K562 (cell line): ENCODE measurements at regions not wholly inside any gene's neighbourhood (a gene's known extent, or its start where the extent isn't known, plus 50 kb on each side); places are given as distances from the start of the nearest gene placed in this dataset.

Source experiments
- ATAC-seq: fragments of 200-7000 bp; cut with Tn5 transposase; 3 replicates; pipeline ENCODE4 v1.9.1; 2020; ENCODE audit warnings: moderate library complexity
- BruUV-seq: library from RNA; stranded (reverse); fragments of 400-500 nt; replicated peaks from 2 replicates; lab custom pipeline; 2021; lab: Mats Ljungman, UMichigan
- CTCF ChIA-PET: fragments of 300-600 bp; formaldehyde crosslinking; extraction: SDS; loops from one replicate; lab custom pipeline; 2021; ENCODE audit warnings: low intra/inter-chr PET ratio; lab: Yijun Ruan, JAX
- POLR2A ChIA-PET: fragments of 300-600, 350-650 bp; sonication (Branson Sonifier 250); formaldehyde crosslinking; extraction: SDS; loops from one replicate; lab custom pipeline; 2021; ENCODE audit warnings: antibody characterized with exemption, inconsistent platforms; lab: Yijun Ruan, JAX
- DNase-seq, 4 experiments: peaks; one replicate each; pipeline versions ENCODE4 v3.0.0 to v3.0.0-alpha.2; 2011 to 2018; ENCODE audit warnings: low spot score in 3 of 4, mixed read lengths in 3 of 4; ENCODE audit errors: extremely low read depth in 1 of 4
- FAIRE-seq: peaks from 2 replicates; lab custom pipeline; 2011; peaks lifted over from hg19 to GRCh38; lab: Jason Lieb, UNC
- H2AFZ ChIP-seq: 2 replicates; pipeline ENCODE4 v1.6.0; 2011; ENCODE audit warnings: low read depth, low read length, control low read depth, inconsistent platforms
- H3K27ac ChIP-seq: fragments of 200-600 bp; 3 replicates; pipeline ENCODE4 v1.8.0; 2011; ENCODE audit warnings: low read depth, mild to moderate bottlenecking, control low read depth, inconsistent platforms, low read length, moderate library complexity, mixed read lengths; ENCODE audit errors: extremely low read depth
- H3K27me3 ChIP-seq, 2 experiments: fragments of 300-600 bp in 1 of 2; 2 replicates in 1 of 2; 3 replicates in 1 of 2; pipeline versions ENCODE4 v1.6.0 to v1.8.0; 2011; ENCODE audit warnings: inconsistent platforms in 2 of 2, low read length in 2 of 2, mild to moderate bottlenecking in 1 of 2, mixed read lengths in 1 of 2, moderate library complexity in 1 of 2; ENCODE audit not compliant: control insufficient read depth in 2 of 2, insufficient read depth in 2 of 2
- H3K36me3 ChIP-seq: fragments of 300-600 bp; 3 replicates; pipeline ENCODE4 v1.8.0; 2011; ENCODE audit warnings: mild to moderate bottlenecking, low read length, inconsistent platforms; ENCODE audit not compliant: control insufficient read depth, insufficient read depth
- H3K4me1 ChIP-seq, 2 experiments: fragments of 200-600 bp in 1 of 2; replicated peaks in 1 of 2; 2 replicates in 1 of 2; 3 replicates in 1 of 2; pipeline versions ENCODE4 v1.5.1 to v1.8.0; 2011; ENCODE audit warnings: inconsistent platforms in 2 of 2, low read length in 2 of 2, mild to moderate bottlenecking in 1 of 2, mixed read lengths in 1 of 2, moderate library complexity in 1 of 2; ENCODE audit not compliant: control insufficient read depth in 2 of 2, insufficient read depth in 2 of 2
- H3K4me2 ChIP-seq: 2 replicates; pipeline ENCODE4 v1.6.1; 2011; ENCODE audit warnings: low read length, control low read depth, inconsistent platforms, mixed read lengths; ENCODE audit not compliant: insufficient read depth
- H3K4me3 ChIP-seq: fragments of 200-600 bp; sonication (generic), shearing (Covaris generic); 2 replicates; pipeline ENCODE4 v1.5.1; 2016; ENCODE audit warnings: control low read depth, inconsistent platforms
- H3K79me2 ChIP-seq: fragments of 200-600 bp; 3 replicates; pipeline ENCODE4 v1.8.0; 2011; ENCODE audit warnings: low read length, inconsistent platforms; ENCODE audit not compliant: control insufficient read depth, insufficient read depth
- H3K9ac ChIP-seq, 2 experiments: 2 replicates each; pipeline versions ENCODE4 v1.6.0 to v1.6.1; 2011; ENCODE audit warnings: low read depth in 2 of 2, low read length in 2 of 2, control low read depth in 1 of 2, inconsistent platforms in 1 of 2, mild to moderate bottlenecking in 1 of 2, mixed read lengths in 1 of 2; ENCODE audit not compliant: insufficient read depth in 1 of 2
- H3K9me1 ChIP-seq: one replicate; pipeline ENCODE4 v1.6.0; 2011; ENCODE audit warnings: inconsistent platforms, mild to moderate bottlenecking, low read length, moderate library complexity; ENCODE audit not compliant: control insufficient read depth, insufficient read depth
- H3K9me3 ChIP-seq: replicated peaks from 2 replicates; pipeline ENCODE4 v1.5.1; 2011; ENCODE audit warnings: low read depth, low read length, inconsistent platforms; ENCODE audit not compliant: control insufficient read depth, insufficient read depth
- H4K20me1 ChIP-seq: replicated peaks from 2 replicates; pipeline ENCODE4 v1.6.1; 2011; ENCODE audit warnings: low read length, inconsistent platforms, mixed read lengths; ENCODE audit not compliant: control insufficient read depth, insufficient read depth
- ATF1 ChIP-seq, 2 experiments: fragments of 450-650 bp in 1 of 2; IDR thresholded peaks; 2 replicates each; pipeline ENCODE4 v1.6.1; 2016; ENCODE audit warnings: missing compliant biosample characterization in 1 of 2, missing genetic modification characterization in 1 of 2
- BRCA1 ChIP-seq, 2 experiments: fragments of 450-650 bp in 1 of 2; sonication (generic) in 1 of 2; formaldehyde crosslinking in 1 of 2; IDR thresholded peaks; 2 replicates each; pipeline versions ENCODE4 v1.5.0 to v1.6.1; 2017 to 2020; ENCODE audit warnings: mild to moderate bottlenecking in 1 of 2, missing genetic modification reagents in 1 of 2
- ELF1 ChIP-seq: fragments of 200-800 bp; sonication (Bioruptor generic); IDR thresholded peaks from 2 replicates; pipeline ENCODE4 v1.6.1; 2016; ENCODE audit warnings: missing genetic modification characterization, missing compliant biosample characterization
- MXD1 ChIP-seq: fragments of 250-450 bp; sonication (Bioruptor Pico); IDR thresholded peaks from 2 replicates; pipeline ENCODE4 v1.8.0; 2021; ENCODE audit warnings: borderline replicate concordance, mild to moderate bottlenecking, moderate library complexity; ENCODE audit not compliant: poor library complexity, severe bottlenecking
- NFIC ChIP-seq: fragments of 450-650 bp; IDR thresholded peaks from 2 replicates; pipeline ENCODE4 v1.6.1; 2017; ENCODE audit warnings: mild to moderate bottlenecking, inconsistent platforms
- NFIX ChIP-seq: fragments of 250-450 bp; sonication (Bioruptor Pico); IDR thresholded peaks from 2 replicates; pipeline ENCODE4 v1.4.0; 2020; ENCODE audit warnings: low read depth, mild to moderate bottlenecking, moderate library complexity
- NR2F6 ChIP-seq: fragments of 450-650 bp; formaldehyde crosslinking; IDR thresholded peaks from 2 replicates; pipeline ENCODE4 v1.4.0; 2020; ENCODE audit warnings: mild to moderate bottlenecking
- PKNOX1 ChIP-seq: fragments of 450-650 bp; IDR thresholded peaks from 2 replicates; pipeline ENCODE4 v1.6.1; 2016
- THRAP3 ChIP-seq: fragments of 450-650 bp; IDR thresholded peaks from 2 replicates; pipeline ENCODE4 v1.6.1; 2016; ENCODE audit warnings: mild to moderate bottlenecking, inconsistent platforms, borderline replicate concordance
- XRCC5 ChIP-seq: fragments of 200-400 bp; formaldehyde crosslinking; IDR thresholded peaks from 2 replicates; pipeline ENCODE4 v1.6.1; 2017; ENCODE audit warnings: low read depth, mild to moderate bottlenecking, low read length
- ZNF184 ChIP-seq: sonication (generic); formaldehyde crosslinking; IDR thresholded peaks from 2 replicates; pipeline ENCODE4 v1.5.0; 2020; ENCODE audit warnings: missing genetic modification reagents
- ZNF24 ChIP-seq: fragments of 450-650 bp; IDR thresholded peaks from 2 replicates; pipeline ENCODE4 v1.6.1; 2016
- ZNF655 ChIP-seq: fragments of 250-450 bp; sonication (Bioruptor Pico); IDR thresholded peaks from 2 replicates; pipeline ENCODE4 v1.5.0; 2021
- WGBS: fragments of 100-300 bp; shearing (Covaris generic); methylation state at CpG from one replicate; pipeline ENCODE4 v1.1.6; 2016; ENCODE audit warnings: low coverage, mixed read lengths; ENCODE audit not compliant: insufficient coverage; ENCODE audit errors: missing lambda C conversion rate; 5-methylcytosine and 5-hydroxymethylcytosine counted together
- in situ Hi-C: fragments of 300-500 bp; cut with MboI; formaldehyde crosslinking; loops from 4 replicates; pipeline ENCODE4 v1.15.0; 2018; ENCODE audit warnings: inconsistent platforms, mixed read lengths
- intact Hi-C: fragments of 100-400 bp; cut with micrococcal nuclease; formaldehyde crosslinking; loops from 2 replicates; pipeline ENCODE4 v1.14.2; 2022
- TF ChIP-seq, protein P1 (sequence below): sonication (generic); formaldehyde crosslinking; IDR thresholded peaks from 2 replicates; pipeline ENCODE4 v1.8.1; 2022; ENCODE audit warnings: missing genetic modification reagents
- TF ChIP-seq, protein P2 (sequence below): fragments of 450-650 bp; IDR thresholded peaks from one replicate; pipeline ENCODE4 v1.6.1; 2018; ENCODE audit warnings: mild to moderate bottlenecking, moderate library complexity; ENCODE audit not compliant: partially characterized antibody

DNA sequence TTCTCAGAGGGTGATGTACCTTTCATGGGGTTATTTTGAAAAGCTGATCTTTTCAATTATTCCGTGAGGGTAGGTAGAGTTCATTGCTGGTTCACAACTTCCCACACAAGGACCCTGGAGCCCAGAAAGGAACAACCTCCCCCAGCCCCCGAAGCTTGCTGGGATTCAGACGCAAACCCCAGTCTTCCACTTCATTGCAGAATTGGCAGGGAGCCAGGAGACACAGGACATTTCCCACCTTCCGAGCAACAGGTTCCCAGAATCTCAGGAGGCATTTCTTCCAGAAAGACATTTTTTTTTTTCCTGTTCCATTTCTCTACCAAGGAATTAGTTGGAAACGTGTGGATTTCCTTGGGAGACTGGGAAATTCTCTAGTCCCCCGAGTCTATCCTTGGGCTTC lies 106.1 kb downstream of the GP2 start:
- H2AFZ ChIP-seq = no peak overlapping the region
- no peaks in the 10 kb centered on the region for H3K9me1 ChIP-seq
- H3K36me3 ChIP-seq = no peaks in the 10 kb centered on the region
- intact Hi-C loops (no loop called here), in situ Hi-C loops (no loop called here)
- no TSS peak for BruUV-seq
- H3K4me1 ChIP-seq = no peaks in the 10 kb centered on the region
- CTCF ChIA-PET = no interaction called here
- H3K27me3 ChIP-seq = peaks cover 5 to 14% of the 10 kb centered on the region in 2 experiments; a peak in 2 of 5 replicates
- no peaks in the 10 kb centered on the region for H4K20me1 ChIP-seq
- TF ChIP-seq ZNF24 (no peak), ZNF184 (CRISPR knock-in tag) (no peak), PKNOX1 (no peak), ELF1 (tag) (no peak), THRAP3 (no peak), NFIC (peak; percentile 86), XRCC5 (no peak), ZNF655 (CRISPR knock-in tag) (no peak), MXD1 (CRISPR knock-in tag) (no peak), ATF1 (CRISPR knock-in tag; IDR thresholded peaks at IDR 0.05) (no peak), ATF1 (tag; IDR thresholded peaks at IDR 0.05) (no peak), BRCA1 (IDR thresholded peaks at IDR 0.05) (no peak), BRCA1 (CRISPR knock-in tag; IDR thresholded peaks at IDR 0.05) (no peak), NR2F6 (CRISPR knock-in tag) (no peak), NFIX (peak; percentile 74)
- TF ChIP-seq, protein P1, sequence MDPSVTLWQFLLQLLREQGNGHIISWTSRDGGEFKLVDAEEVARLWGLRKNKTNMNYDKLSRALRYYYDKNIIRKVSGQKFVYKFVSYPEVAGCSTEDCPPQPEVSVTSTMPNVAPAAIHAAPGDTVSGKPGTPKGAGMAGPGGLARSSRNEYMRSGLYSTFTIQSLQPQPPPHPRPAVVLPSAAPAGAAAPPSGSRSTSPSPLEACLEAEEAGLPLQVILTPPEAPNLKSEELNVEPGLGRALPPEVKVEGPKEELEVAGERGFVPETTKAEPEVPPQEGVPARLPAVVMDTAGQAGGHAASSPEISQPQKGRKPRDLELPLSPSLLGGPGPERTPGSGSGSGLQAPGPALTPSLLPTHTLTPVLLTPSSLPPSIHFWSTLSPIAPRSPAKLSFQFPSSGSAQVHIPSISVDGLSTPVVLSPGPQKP = no peak
- TF ChIP-seq, protein P2, sequence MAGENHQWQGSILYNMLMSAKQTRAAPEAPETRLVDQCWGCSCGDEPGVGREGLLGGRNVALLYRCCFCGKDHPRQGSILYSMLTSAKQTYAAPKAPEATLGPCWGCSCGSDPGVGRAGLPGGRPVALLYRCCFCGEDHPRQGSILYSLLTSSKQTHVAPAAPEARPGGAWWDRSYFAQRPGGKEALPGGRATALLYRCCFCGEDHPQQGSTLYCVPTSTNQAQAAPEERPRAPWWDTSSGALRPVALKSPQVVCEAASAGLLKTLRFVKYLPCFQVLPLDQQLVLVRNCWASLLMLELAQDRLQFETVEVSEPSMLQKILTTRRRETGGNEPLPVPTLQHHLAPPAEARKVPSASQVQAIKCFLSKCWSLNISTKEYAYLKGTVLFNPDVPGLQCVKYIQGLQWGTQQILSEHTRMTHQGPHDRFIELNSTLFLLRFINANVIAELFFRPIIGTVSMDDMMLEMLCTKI = no peak
- no peak overlapping the region for H3K9ac ChIP-seq
- no peak for FAIRE-seq
- no peak for ATAC-seq
- no peak overlapping the region for H3K4me2 ChIP-seq
- no peak overlapping the region for H3K27ac ChIP-seq
- POLR2A ChIA-PET = no interaction called here
- no peak overlapping the region for H3K4me3 ChIP-seq
- DNase-seq = no peak
- H3K9me3 ChIP-seq = no peaks in the 10 kb centered on the region
- H3K79me2 ChIP-seq = no peaks in the 10 kb centered on the region
- WGBS = 0% methylated on average over 5 of the region's 6 CpGs
